ENCODE measurements at regions not wholly inside any gene's neighbourhood (a gene's known extent, or its start where the extent isn't known, plus 50 kb on each side); places are given as distances from the start of the nearest gene placed in this dataset.

GRCh38 chr1:170407138-170407537 lies 124.8 kb upstream of the GORAB start:
- TF ChIP-seq CTCF (IDR thresholded peaks at IDR 0.05 in 2 of 3, conservative IDR thresholded peaks at IDR 0.05 in 1 of 3; ENCODE audit: insufficient read depth in 2 of 3, low read depth in 1 of 3, low read length in 3 of 3): no peak
- no peak for TF ChIP-seq MAFK (IDR thresholded peaks at IDR 0.05; ENCODE audit: low read length)
- no peak for TF ChIP-seq ESRRA (IDR thresholded peaks at IDR 0.05; ENCODE audit: borderline replicate concordance, low read depth)
- TF ChIP-seq PCBP1 (IDR thresholded peaks at IDR 0.05; ENCODE audit: low read depth, low read length, poor library complexity, severe bottlenecking): no peak
- TF ChIP-seq ARID2 (IDR thresholded peaks at IDR 0.05): no peak
